Neural progenitor cell (in vitro differentiated cells): ENCODE measurements at regions not wholly inside any gene's neighbourhood (a gene's known extent, or its start where the extent isn't known, plus 50 kb on each side); places are given as distances from the start of the nearest gene placed in this dataset.

Experiments
- DNase-seq: peaks from one replicate; pipeline ENCODE4 v3.0.0-alpha.2; 2016; ENCODE audit warnings: low spot score
- H2AFZ ChIP-seq: fragments of 200-600 bp; sonication (generic); replicated peaks from 2 replicates; pipeline ENCODE4 v1.6.1; 2016; ENCODE audit warnings: antibody characterized with exemption
- H3F3A ChIP-seq: fragments of 200-600 bp; sonication (generic); 2 replicates; pipeline ENCODE4 v1.6.1; 2016; ENCODE audit warnings: antibody characterized with exemption, low read depth
- H3K27ac ChIP-seq: fragments of 200-600 bp; sonication (generic); 2 replicates; pipeline ENCODE4 v1.5.1; 2016; ENCODE audit warnings: mild to moderate bottlenecking
- H3K27me3 ChIP-seq: fragments of 200-600 bp; sonication (generic); 2 replicates; pipeline ENCODE4 v1.6.1; 2016; ENCODE audit warnings: mild to moderate bottlenecking, moderate library complexity
- H3K36me3 ChIP-seq: fragments of 200-600 bp; sonication (generic); 2 replicates; pipeline ENCODE4 v1.5.1; 2016
- H3K4me1 ChIP-seq: fragments of 200-600 bp; sonication (generic); 2 replicates; pipeline ENCODE4 v1.6.1; 2016; ENCODE audit warnings: mixed run types
- H3K4me2 ChIP-seq: fragments of 200-600 bp; sonication (generic); 2 replicates; pipeline ENCODE4 v1.6.1; 2016
- H3K4me3 ChIP-seq: fragments of 200-600 bp; sonication (generic); 2 replicates; pipeline ENCODE4 v1.5.1; 2016
- H3K79me2 ChIP-seq: fragments of 200-600 bp; sonication (generic); 2 replicates; pipeline ENCODE4 v1.6.1; 2016; ENCODE audit warnings: low read depth
- H3K9ac ChIP-seq: fragments of 200-600 bp; sonication (generic); 2 replicates; pipeline ENCODE4 v1.6.1; 2016
- H3K9me3 ChIP-seq: fragments of 200-600 bp; sonication (generic); 2 replicates; pipeline ENCODE4 v1.5.1; 2016; ENCODE audit warnings: low read depth
- H4K20me1 ChIP-seq: fragments of 200-600 bp; sonication (generic); 2 replicates; pipeline ENCODE4 v1.6.1; 2016; ENCODE audit warnings: low read depth
- H3K27ac Mint-ChIP-seq: 3 replicates; pipeline ENCODE4 v1.8.0; 2021; ENCODE audit warnings: mixed read lengths
- H3K27me3 Mint-ChIP-seq: 2 replicates; pipeline ENCODE4 v1.8.0; 2022; ENCODE audit warnings: low read depth, mild to moderate bottlenecking, inconsistent platforms, moderate library complexity, mixed read lengths; ENCODE audit not compliant: insufficient read depth
- H3K36me3 Mint-ChIP-seq: 3 replicates; pipeline ENCODE4 v1.8.0; 2021; ENCODE audit warnings: mixed read lengths
- H3K4me1 Mint-ChIP-seq: 3 replicates; pipeline ENCODE4 v1.8.0; 2021; ENCODE audit warnings: mixed read lengths
- H3K4me3 Mint-ChIP-seq: 3 replicates; pipeline ENCODE4 v1.8.0; 2021; ENCODE audit warnings: mild to moderate bottlenecking, moderate library complexity, mixed read lengths
- H3K9me3 Mint-ChIP-seq: 3 replicates; pipeline ENCODE4 v1.8.0; 2020; ENCODE audit warnings: mixed read lengths
- CTCF ChIP-seq: fragments of 200-600 bp; sonication (generic); IDR thresholded peaks from 2 replicates; pipeline ENCODE4 v1.5.1; 2017; ENCODE audit warnings: antibody characterized with exemption, mild to moderate bottlenecking
- EZH2 ChIP-seq: fragments of 200-600 bp; sonication (generic); IDR thresholded peaks from 2 replicates; pipeline ENCODE4 v1.6.1; 2017; ENCODE audit warnings: antibody characterized with exemption, mild to moderate bottlenecking, moderate library complexity
- EZH2phosphoT487 ChIP-seq: fragments of 200-600 bp; sonication (generic); IDR thresholded peaks from 2 replicates; pipeline ENCODE4 v1.6.1; 2017; ENCODE audit warnings: antibody characterized with exemption

GRCh38 chr10:94097656-94098055 is 103.9 kb downstream of the PLCE1 start:
- Mint-ChIP-seq H3K36me3 (no peaks in the 10 kb centered on the region), H3K4me1 (peaks cover 17% of the 10 kb centered on the region), H3K27me3 (peaks cover 5% of the 10 kb centered on the region), H3K4me3 (no peak overlapping the region), H3K9me3 (no peaks in the 10 kb centered on the region), H3K27ac (peak overlapping the region; percentile 9)
- Histone ChIP-seq H4K20me1 (no peaks in the 10 kb centered on the region), H3K27ac (no peak overlapping the region), H3F3A (no peaks in the 10 kb centered on the region), H3K27me3 (no peaks in the 10 kb centered on the region), H3K79me2 (no peaks in the 10 kb centered on the region), H3K9ac (no peak overlapping the region), H3K36me3 (no peaks in the 10 kb centered on the region), H3K4me1 (peaks cover 5% of the 10 kb centered on the region), H2AFZ (no peak overlapping the region), H3K4me2 (no peak overlapping the region), H3K9me3 (no peaks in the 10 kb centered on the region), H3K4me3 (no peak overlapping the region)
- no peak for TF ChIP-seq CTCF
- no peak for TF ChIP-seq EZH2
- TF ChIP-seq EZH2phosphoT487, result no peak
- no peak for DNase-seq

GRCh38 chr10:94098896-94099295 is 105.2 kb downstream of the PLCE1 start:
- Mint-ChIP-seq H3K27me3 (peaks cover 7% of the 10 kb centered on the region), H3K27ac (no peak overlapping the region), H3K4me3 (no peak overlapping the region), H3K4me1 (peaks cover 28% of the 10 kb centered on the region), H3K36me3 (no peaks in the 10 kb centered on the region), H3K9me3 (no peaks in the 10 kb centered on the region)
- Histone ChIP-seq H3K4me2 (no peak overlapping the region), H3K27ac (no peak overlapping the region), H3K4me1 (peaks cover 5% of the 10 kb centered on the region), H3K9ac (no peak overlapping the region), H3K79me2 (no peaks in the 10 kb centered on the region), H3K36me3 (no peaks in the 10 kb centered on the region), H4K20me1 (no peaks in the 10 kb centered on the region), H3F3A (no peaks in the 10 kb centered on the region), H3K27me3 (no peaks in the 10 kb centered on the region), H3K4me3 (no peak overlapping the region), H2AFZ (peak overlapping the region; percentile 23), H3K9me3 (no peaks in the 10 kb centered on the region)
- DNase-seq, result no peak
- TF ChIP-seq EZH2 (no peak), EZH2phosphoT487 (no peak), CTCF (no peak)

- TF ChIP-seq EZH2phosphoT487 (no peak), EZH2 (no peak), CTCF (no peak)
- no peak overlapping the region for H3K4me3 Mint-ChIP-seq
Observed at GRCh38 chr10:94101894-94102293, 108.2 kb downstream of the PLCE1 start.

GRCh38 chr10:94102436-94102835 is 108.7 kb downstream of the PLCE1 start:
- H3K27me3 ChIP-seq, result no peaks in the 10 kb centered on the region
- H3K9me3 ChIP-seq, result no peaks in the 10 kb centered on the region
- H2AFZ ChIP-seq, result no peak overlapping the region
- Mint-ChIP-seq H3K27ac (peak overlapping the region; percentile 39), H3K36me3 (no peaks in the 10 kb centered on the region), H3K9me3 (no peaks in the 10 kb centered on the region), H3K4me3 (no peak overlapping the region), H3K4me1 (peaks cover 45% of the 10 kb centered on the region), H3K27me3 (peaks cover 7% of the 10 kb centered on the region)
- TF ChIP-seq CTCF (no peak), EZH2 (no peak)
- no peak overlapping the region for H3K27ac ChIP-seq
- H3K4me1 ChIP-seq, result peaks cover 15% of the 10 kb centered on the region
- H3K36me3 ChIP-seq, result no peaks in the 10 kb centered on the region
- H3F3A ChIP-seq, result no peaks in the 10 kb centered on the region
- no peak overlapping the region for H3K4me3 ChIP-seq
- no peak for DNase-seq
- no peak overlapping the region for H3K9ac ChIP-seq
- no peaks in the 10 kb centered on the region for H3K79me2 ChIP-seq
- H3K4me2 ChIP-seq, result no peak overlapping the region
- no peaks in the 10 kb centered on the region for H4K20me1 ChIP-seq

More at GRCh38 chr10:94101894-94102293, 108.2 kb downstream of the PLCE1 start:
- no peak overlapping the region for H3K4me3 ChIP-seq
- H3K9me3 Mint-ChIP-seq, result no peaks in the 10 kb centered on the region
- H3K4me2 ChIP-seq, result no peak overlapping the region
- no peak for DNase-seq
- H2AFZ ChIP-seq, result no peak overlapping the region
- peaks cover 40% of the 10 kb centered on the region for H3K4me1 Mint-ChIP-seq
- no peak overlapping the region for H3K27ac ChIP-seq
- no peaks in the 10 kb centered on the region for H3F3A ChIP-seq
- no peaks in the 10 kb centered on the region for H3K36me3 Mint-ChIP-seq
- H3K9ac ChIP-seq, result no peak overlapping the region
- no peaks in the 10 kb centered on the region for H3K9me3 ChIP-seq
- peaks cover 10% of the 10 kb centered on the region for H3K4me1 ChIP-seq
- no peaks in the 10 kb centered on the region for H3K79me2 ChIP-seq
- H4K20me1 ChIP-seq, result no peaks in the 10 kb centered on the region
- H3K27ac Mint-ChIP-seq, result no peak overlapping the region
- H3K36me3 ChIP-seq, result no peaks in the 10 kb centered on the region
- no peaks in the 10 kb centered on the region for H3K27me3 ChIP-seq
- peaks cover 7% of the 10 kb centered on the region for H3K27me3 Mint-ChIP-seq
